Activated CD8-positive, alpha-beta memory T cell treated with anti-CD3 and anti-CD28 coated beads, Interleukin-2, amount 10 ng/mL, durations not matched to agents 7 days and 5 days (primary cell): ENCODE measurements at regions not wholly inside any gene's neighbourhood (a gene's known extent, or its start where the extent isn't known, plus 50 kb on each side); places are given as distances from the start of the nearest gene placed in this dataset.

Source experiments
- ATAC-seq: fragments of 150-1000 bp; cut with Tn5 transposase; one replicate; pipeline ENCODE4 v1.10.0; 2021; ENCODE audit warnings: moderate library complexity
- CTCF ChIA-PET: fragments of 350-600 bp; sonication (Branson Sonifier 250); formaldehyde crosslinking; loops from one replicate; lab custom pipeline; 2021; ENCODE audit warnings: antibody characterized with exemption; lab: Charles Lee
- DNase-seq: peaks from one replicate; pipeline ENCODE4 v3.0.0-alpha.2; 2020
- H3K27ac Mint-ChIP-seq: one replicate; pipeline ENCODE4 v1.8.0; 2021; ENCODE audit warnings: mild to moderate bottlenecking, mixed read lengths
- H3K27me3 Mint-ChIP-seq: one replicate; pipeline ENCODE4 v1.8.0; 2021; ENCODE audit warnings: mixed read lengths
- H3K36me3 Mint-ChIP-seq: one replicate; pipeline ENCODE4 v1.8.0; 2021; ENCODE audit warnings: mild to moderate bottlenecking, mixed read lengths
- H3K4me1 Mint-ChIP-seq: one replicate; pipeline ENCODE4 v1.8.0; 2021; ENCODE audit warnings: mixed read lengths
- H3K4me3 Mint-ChIP-seq: one replicate; pipeline ENCODE4 v1.8.0; 2021; ENCODE audit warnings: mild to moderate bottlenecking, moderate library complexity, mixed read lengths
- H3K9me3 Mint-ChIP-seq: one replicate; pipeline ENCODE4 v1.8.0; 2022; ENCODE audit warnings: low read depth, mixed read lengths

- Mint-ChIP-seq H3K27me3 (peaks cover 7% of the 10 kb centered on the region), H3K4me1 (no peaks in the 10 kb centered on the region), H3K9me3 (no peaks in the 10 kb centered on the region), H3K27ac (no peak overlapping the region), H3K36me3 (no peaks in the 10 kb centered on the region), H3K4me3 (no peak overlapping the region)
- no peak for DNase-seq
- CTCF ChIA-PET = no interaction called here
- no peak for ATAC-seq
Observed at GRCh38 chr12:124667506-124668326, 100.3 kb upstream of the NCOR2 start.

- DNase-seq (no peak), ATAC-seq (no peak)
- peaks cover 9% of the 10 kb centered on the region for H3K27me3 Mint-ChIP-seq
- H3K27ac Mint-ChIP-seq = no peak overlapping the region
- H3K9me3 Mint-ChIP-seq = no peaks in the 10 kb centered on the region
- H3K4me3 Mint-ChIP-seq = no peak overlapping the region
- CTCF ChIA-PET = no interaction called here
- H3K36me3 Mint-ChIP-seq = no peaks in the 10 kb centered on the region
- no peaks in the 10 kb centered on the region for H3K4me1 Mint-ChIP-seq
Observed at GRCh38 chr12:124666722-124667259, 99.4 kb upstream of the NCOR2 start.

- DNase-seq (no peak), ATAC-seq (no peak)
- Mint-ChIP-seq H3K9me3 (no peaks in the 10 kb centered on the region), H3K4me3 (no peak overlapping the region), H3K4me1 (no peaks in the 10 kb centered on the region), H3K27me3 (peaks cover 9% of the 10 kb centered on the region), H3K36me3 (no peaks in the 10 kb centered on the region), H3K27ac (no peak overlapping the region)
- CTCF ChIA-PET = no interaction called here
Observed at GRCh38 chr12:124665511-124665910, 98.1 kb upstream of the NCOR2 start.

GRCh38 chr12:124664395-124665111 lies 97.1 kb upstream of the NCOR2 start:
- CTCF ChIA-PET = no interaction called here
- no peaks in the 10 kb centered on the region for H3K4me1 Mint-ChIP-seq
- no peak for ATAC-seq
- no peaks in the 10 kb centered on the region for H3K36me3 Mint-ChIP-seq
- no peak for DNase-seq
- H3K9me3 Mint-ChIP-seq = no peaks in the 10 kb centered on the region
- no peak overlapping the region for H3K4me3 Mint-ChIP-seq
- H3K27ac Mint-ChIP-seq = no peak overlapping the region
- H3K27me3 Mint-ChIP-seq = peaks cover 6% of the 10 kb centered on the region

GRCh38 chr12:124663771-124664366 lies 96.5 kb upstream of the NCOR2 start:
- peaks cover 4% of the 10 kb centered on the region for H3K27me3 Mint-ChIP-seq
- H3K4me3 Mint-ChIP-seq = no peak overlapping the region
- no peak overlapping the region for H3K27ac Mint-ChIP-seq
- CTCF ChIA-PET = no interaction called here
- H3K9me3 Mint-ChIP-seq = no peaks in the 10 kb centered on the region
- H3K4me1 Mint-ChIP-seq = no peaks in the 10 kb centered on the region
- H3K36me3 Mint-ChIP-seq = no peaks in the 10 kb centered on the region
- ATAC-seq (no peak), DNase-seq (no peak)

- H3K4me1 Mint-ChIP-seq = no peaks in the 10 kb centered on the region
- no peaks in the 10 kb centered on the region for H3K9me3 Mint-ChIP-seq
- no peak for DNase-seq
- H3K27ac Mint-ChIP-seq = no peak overlapping the region
- CTCF ChIA-PET = no interaction called here
- no peak overlapping the region for H3K4me3 Mint-ChIP-seq
- peaks cover 4% of the 10 kb centered on the region for H3K27me3 Mint-ChIP-seq
- ATAC-seq = no peak
- H3K36me3 Mint-ChIP-seq = no peaks in the 10 kb centered on the region
Observed at GRCh38 chr12:124663206-124663605, 95.8 kb upstream of the NCOR2 start.

GRCh38 chr12:124661341-124661740 lies 93.9 kb upstream of the NCOR2 start:
- ATAC-seq (no peak), DNase-seq (no peak)
- Mint-ChIP-seq H3K27me3 (peaks cover 9% of the 10 kb centered on the region), H3K27ac (no peak overlapping the region), H3K9me3 (no peaks in the 10 kb centered on the region), H3K36me3 (no peaks in the 10 kb centered on the region), H3K4me3 (no peak overlapping the region), H3K4me1 (no peaks in the 10 kb centered on the region)
- CTCF ChIA-PET = interaction anchor here (1.6 kb wide), 1 partner anchor 108 kb away, joined by 3 read pairs; no protein-coding TSS in a partner anchor

GRCh38 chr12:124660851-124661250 lies 93.4 kb upstream of the NCOR2 start:
- no peak overlapping the region for H3K4me3 Mint-ChIP-seq
- CTCF ChIA-PET = interaction anchor here (1.6 kb wide), 1 partner anchor 108 kb away, joined by 3 read pairs; no protein-coding TSS in a partner anchor
- DNase-seq = no peak
- H3K4me1 Mint-ChIP-seq = no peaks in the 10 kb centered on the region
- H3K27ac Mint-ChIP-seq = no peak overlapping the region
- no peaks in the 10 kb centered on the region for H3K36me3 Mint-ChIP-seq
- peaks cover 11% of the 10 kb centered on the region for H3K27me3 Mint-ChIP-seq
- no peaks in the 10 kb centered on the region for H3K9me3 Mint-ChIP-seq
- no peak for ATAC-seq

- DNase-seq = no peak
- no peaks in the 10 kb centered on the region for H3K4me1 Mint-ChIP-seq
- no peak overlapping the region for H3K27ac Mint-ChIP-seq
- H3K9me3 Mint-ChIP-seq = no peaks in the 10 kb centered on the region
- peaks cover 19% of the 10 kb centered on the region for H3K27me3 Mint-ChIP-seq
- ATAC-seq = no peak
- CTCF ChIA-PET = no interaction called here
- H3K36me3 Mint-ChIP-seq = no peaks in the 10 kb centered on the region
- no peak overlapping the region for H3K4me3 Mint-ChIP-seq
Observed at GRCh38 chr12:124658806-124659402, 91.5 kb upstream of the NCOR2 start.

GRCh38 chr12:124658302-124658701 lies 90.9 kb upstream of the NCOR2 start:
- CTCF ChIA-PET = no interaction called here
- Mint-ChIP-seq H3K4me3 (no peak overlapping the region), H3K4me1 (no peaks in the 10 kb centered on the region), H3K36me3 (no peaks in the 10 kb centered on the region), H3K27me3 (peaks cover 22% of the 10 kb centered on the region), H3K9me3 (no peaks in the 10 kb centered on the region), H3K27ac (no peak overlapping the region)
- DNase-seq (no peak), ATAC-seq (no peak)

- CTCF ChIA-PET = no interaction called here
- Mint-ChIP-seq H3K4me3 (no peak overlapping the region), H3K4me1 (no peaks in the 10 kb centered on the region), H3K9me3 (no peaks in the 10 kb centered on the region), H3K27ac (no peak overlapping the region), H3K36me3 (no peaks in the 10 kb centered on the region), H3K27me3 (peaks cover 19% of the 10 kb centered on the region)
- DNase-seq = no peak
- no peak for ATAC-seq
Observed at GRCh38 chr12:124656947-124657434, 89.6 kb upstream of the NCOR2 start.

- Mint-ChIP-seq H3K27ac (no peak overlapping the region), H3K9me3 (no peaks in the 10 kb centered on the region), H3K4me1 (no peaks in the 10 kb centered on the region), H3K36me3 (no peaks in the 10 kb centered on the region), H3K4me3 (no peak overlapping the region), H3K27me3 (peaks cover 19% of the 10 kb centered on the region)
- CTCF ChIA-PET = no interaction called here
- ATAC-seq (no peak), DNase-seq (no peak)
Observed at GRCh38 chr12:124655698-124656516, 88.5 kb upstream of the NCOR2 start.
